MG63 (cell line): ENCODE measurements at regions not wholly inside any gene's neighbourhood (a gene's known extent, or its start where the extent isn't known, plus 50 kb on each side); places are given as distances from the start of the nearest gene placed in this dataset.

Source experiments
- DNase-seq: peaks from one replicate; pipeline ENCODE4 v3.0.0-alpha.2; 2020
- H3K27me3 ChIP-seq: fragments of 250-450 bp; sonication (Bioruptor Pico); 2 replicates; pipeline ENCODE4 v1.5.1; 2020; ENCODE audit warnings: mild to moderate bottlenecking, moderate library complexity
- H3K36me3 ChIP-seq: fragments of 250-450 bp; sonication (Bioruptor Pico); 2 replicates; pipeline ENCODE4 v1.5.1; 2020; ENCODE audit warnings: mild to moderate bottlenecking, moderate library complexity
- H3K4me3 ChIP-seq: fragments of 250-450 bp; sonication (Bioruptor Pico); 2 replicates; pipeline ENCODE4 v1.5.1; 2020; ENCODE audit warnings: mild to moderate bottlenecking, moderate library complexity
- H3K9me3 ChIP-seq: fragments of 250-450 bp; sonication (Bioruptor Pico); 2 replicates; pipeline ENCODE4 v1.5.1; 2020; ENCODE audit warnings: mild to moderate bottlenecking, moderate library complexity

DNA sequence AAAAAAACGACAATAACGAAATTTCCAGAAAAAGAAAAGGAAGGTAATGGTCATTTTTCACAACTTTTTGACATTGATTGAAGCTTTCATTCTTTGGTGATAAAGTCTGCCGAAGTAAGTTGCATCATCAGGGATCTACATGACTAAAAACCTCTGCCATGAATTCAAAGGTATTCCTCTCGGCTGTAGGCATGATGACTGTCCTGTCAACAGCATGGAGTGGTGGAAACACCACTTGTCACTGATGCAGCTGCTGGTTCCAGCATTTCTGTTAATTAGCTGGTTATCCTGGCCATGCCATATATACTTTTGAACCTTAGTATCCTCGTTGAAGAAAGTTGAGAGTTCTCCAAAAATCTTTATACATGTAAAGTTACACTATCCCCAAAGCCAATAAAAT lies 859.0 kb upstream of the ARPP21 start:
- Histone ChIP-seq H3K27me3 (no peaks in the 10 kb centered on the region), H3K36me3 (no peaks in the 10 kb centered on the region), H3K9me3 (no peaks in the 10 kb centered on the region), H3K4me3 (no peak overlapping the region)
- no peak for DNase-seq

DNA sequence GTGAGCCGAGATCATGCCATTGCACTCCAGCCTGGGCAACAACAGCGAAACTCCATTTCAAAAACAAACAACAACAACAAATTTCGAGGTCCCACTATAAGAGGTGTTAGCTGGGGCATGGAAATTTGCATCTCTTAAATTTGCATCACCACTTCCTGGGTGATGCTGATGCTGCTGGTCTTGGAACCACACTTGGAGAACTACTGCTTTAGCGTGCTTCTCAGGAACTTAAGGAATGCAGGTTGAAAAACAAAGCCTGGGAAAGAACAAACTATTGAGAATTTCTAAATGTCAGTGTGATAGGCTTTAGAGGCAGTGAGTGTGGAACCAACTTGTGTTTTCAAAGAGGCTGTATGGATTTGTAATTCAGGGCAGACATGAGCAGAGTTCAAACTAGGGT lies 858.4 kb upstream of the ARPP21 start:
- no peaks in the 10 kb centered on the region for H3K9me3 ChIP-seq
- H3K4me3 ChIP-seq: no peak overlapping the region
- H3K27me3 ChIP-seq: no peaks in the 10 kb centered on the region
- H3K36me3 ChIP-seq: no peaks in the 10 kb centered on the region
- no peak for DNase-seq

DNA sequence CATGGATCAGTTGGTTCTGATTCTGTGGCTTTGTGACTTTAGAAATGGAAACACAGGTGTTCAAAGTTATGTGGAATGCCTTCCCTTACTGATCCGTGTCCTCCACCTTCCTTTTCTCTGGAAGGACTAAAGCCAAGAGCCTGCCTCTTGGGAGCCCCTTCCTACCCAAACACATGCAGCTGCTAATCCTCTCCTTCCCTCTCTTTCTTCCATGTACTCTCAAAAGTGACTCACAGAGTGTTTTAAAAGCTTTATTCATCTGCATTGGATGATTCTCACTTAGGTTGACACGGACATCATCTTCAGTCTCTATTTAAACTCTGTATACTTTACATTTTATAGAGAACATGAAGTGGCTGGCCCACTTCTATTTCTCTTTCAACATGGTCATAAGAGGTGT lies 856.5 kb upstream of the ARPP21 start:
- H3K27me3 ChIP-seq: no peaks in the 10 kb centered on the region
- no peak overlapping the region for H3K4me3 ChIP-seq
- DNase-seq: no peak
- H3K36me3 ChIP-seq: no peaks in the 10 kb centered on the region
- no peaks in the 10 kb centered on the region for H3K9me3 ChIP-seq

DNA sequence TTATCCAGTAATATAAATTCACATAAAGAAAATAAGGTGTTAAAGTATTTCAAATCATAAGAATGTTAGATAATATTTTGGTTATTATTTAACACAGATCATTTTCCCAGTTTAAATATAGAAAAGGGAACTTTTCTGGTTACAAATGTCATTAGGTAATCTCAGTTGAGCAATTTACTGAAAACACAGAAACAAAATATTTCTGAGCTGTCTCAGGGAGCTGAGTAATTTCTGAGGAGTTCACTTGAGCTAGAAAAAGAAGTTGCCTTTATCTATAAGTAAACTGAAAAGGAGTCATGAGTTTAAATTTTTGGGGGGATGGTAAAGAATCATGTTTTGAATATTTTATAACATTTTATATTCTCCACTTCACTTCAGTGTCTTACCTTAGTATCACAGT lies 855.4 kb upstream of the ARPP21 start:
- Histone ChIP-seq H3K9me3 (no peaks in the 10 kb centered on the region), H3K4me3 (no peak overlapping the region), H3K36me3 (no peaks in the 10 kb centered on the region), H3K27me3 (no peaks in the 10 kb centered on the region)
- DNase-seq: no peak

DNA sequence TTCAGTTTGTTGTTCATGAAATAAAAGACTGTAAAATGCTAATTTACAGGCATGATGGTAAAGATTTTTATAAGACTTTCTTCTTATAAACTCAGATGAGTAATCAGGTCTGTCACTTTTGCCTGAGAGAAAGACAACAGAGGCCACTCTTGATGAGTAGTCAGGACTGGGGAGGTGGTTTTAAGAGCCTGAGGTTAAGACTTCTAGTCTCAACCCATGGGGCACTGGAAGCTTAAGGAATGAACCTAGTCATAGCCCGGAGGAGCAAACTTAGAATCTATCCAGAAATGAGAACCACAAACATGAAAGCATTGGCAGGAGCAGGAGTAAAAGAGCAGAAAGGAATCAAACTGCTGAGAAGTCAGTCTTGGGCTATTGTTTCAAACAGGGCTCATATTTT lies 846.3 kb upstream of the ARPP21 start:
- DNase-seq: peak; percentile 8
- Histone ChIP-seq H3K36me3 (no peaks in the 10 kb centered on the region), H3K27me3 (no peaks in the 10 kb centered on the region), H3K9me3 (no peaks in the 10 kb centered on the region), H3K4me3 (no peak overlapping the region)

DNA sequence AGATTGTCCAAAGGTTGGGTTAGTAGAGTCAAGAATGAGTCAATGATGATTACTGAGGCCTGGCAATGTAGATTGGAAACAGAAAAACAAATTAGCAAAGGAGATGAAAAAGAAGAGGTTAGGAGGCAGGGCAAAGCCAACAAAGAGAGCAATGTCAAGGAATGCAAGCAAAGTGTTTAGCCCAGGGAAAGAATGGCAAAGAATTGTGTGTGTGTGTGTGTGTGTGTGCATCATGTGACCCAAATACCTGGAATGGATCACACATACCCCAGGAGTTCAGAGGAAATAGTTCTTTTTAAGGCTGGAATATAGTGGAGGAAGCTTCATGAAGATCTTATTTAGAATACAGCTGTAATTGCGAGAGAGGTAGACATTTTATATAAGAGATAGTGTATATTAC lies 831.7 kb upstream of the ARPP21 start:
- no peaks in the 10 kb centered on the region for H3K9me3 ChIP-seq
- H3K36me3 ChIP-seq: no peaks in the 10 kb centered on the region
- no peak overlapping the region for H3K4me3 ChIP-seq
- no peak for DNase-seq
- no peaks in the 10 kb centered on the region for H3K27me3 ChIP-seq

DNA sequence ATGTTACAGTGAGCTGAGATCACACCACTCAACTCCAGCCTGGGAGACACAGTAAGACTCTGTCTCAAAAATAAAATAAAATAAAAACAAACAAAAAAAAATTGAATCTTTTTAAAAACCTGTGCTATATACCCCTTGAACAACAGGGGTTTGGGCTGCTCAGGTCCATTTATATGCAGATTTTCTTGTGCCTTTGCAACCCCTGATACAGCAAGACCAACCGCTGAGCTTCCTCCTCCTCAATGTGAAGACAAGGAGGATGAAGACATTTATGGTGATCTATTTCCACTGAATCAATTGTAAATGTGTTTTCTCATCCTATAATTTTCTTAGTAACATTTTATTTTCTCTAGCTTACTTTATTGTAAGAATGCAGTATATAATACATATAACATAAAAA lies 831.0 kb upstream of the ARPP21 start:
- no peaks in the 10 kb centered on the region for H3K9me3 ChIP-seq
- no peaks in the 10 kb centered on the region for H3K27me3 ChIP-seq
- H3K4me3 ChIP-seq: no peak overlapping the region
- DNase-seq: no peak
- no peaks in the 10 kb centered on the region for H3K36me3 ChIP-seq

DNA sequence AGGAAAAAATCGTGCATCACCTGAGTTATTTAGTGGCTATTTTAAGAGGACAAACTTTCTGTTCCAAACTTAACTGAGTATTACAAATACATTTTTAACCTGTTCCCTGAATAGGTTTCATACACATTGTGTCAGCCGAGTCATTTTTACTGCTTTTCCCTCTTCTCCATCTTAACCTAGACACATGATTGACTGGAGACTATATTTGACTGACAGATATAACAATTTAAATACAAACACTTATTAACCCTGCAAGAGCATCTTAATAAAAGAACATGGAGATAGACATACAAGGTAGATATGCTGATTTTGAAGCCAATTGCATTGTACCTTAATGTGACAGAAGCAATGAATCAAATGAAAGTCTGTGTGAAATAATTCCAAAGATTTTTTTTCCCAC lies 810.5 kb upstream of the ARPP21 start:
- no peaks in the 10 kb centered on the region for H3K27me3 ChIP-seq
- DNase-seq: no peak

DNA sequence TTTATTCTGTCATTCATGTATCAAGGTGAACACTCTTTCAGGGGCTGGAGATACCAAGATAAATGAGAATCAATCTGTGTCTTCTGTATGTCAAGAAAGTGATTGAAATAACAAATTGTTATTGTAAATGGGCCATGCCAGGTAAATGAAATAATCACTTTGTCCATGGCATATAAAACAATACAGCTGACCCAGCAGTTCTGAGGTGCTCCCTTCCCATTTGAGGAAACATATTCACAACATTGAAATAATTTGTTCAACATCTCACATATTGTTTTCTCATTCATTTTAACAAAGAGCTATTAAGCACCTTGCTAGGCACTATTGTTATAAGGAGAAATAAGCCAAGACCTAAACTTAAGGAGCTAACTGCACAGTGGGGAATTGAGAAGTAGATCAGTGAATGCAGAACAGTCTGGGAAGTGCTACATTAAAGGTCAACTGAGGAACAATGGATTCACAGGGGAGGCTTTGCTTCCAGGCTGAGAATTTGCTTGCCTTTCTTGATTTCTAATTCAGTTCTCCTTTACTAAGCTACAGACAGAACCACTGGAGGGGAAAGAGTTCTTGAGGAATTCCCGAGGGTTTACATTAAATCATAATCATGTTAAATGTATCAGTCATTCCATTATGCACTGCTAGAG lies 806.3 kb upstream of the ARPP21 start:
- Histone ChIP-seq H3K4me3 (no peak overlapping the region), H3K27me3 (no peaks in the 10 kb centered on the region), H3K9me3 (no peaks in the 10 kb centered on the region), H3K36me3 (no peaks in the 10 kb centered on the region)
- no peak for DNase-seq

More for the DNA sequence above, 810.5 kb upstream of the ARPP21 start:
- Histone ChIP-seq H3K4me3 (no peak overlapping the region), H3K36me3 (no peaks in the 10 kb centered on the region), H3K9me3 (no peaks in the 10 kb centered on the region)

DNA sequence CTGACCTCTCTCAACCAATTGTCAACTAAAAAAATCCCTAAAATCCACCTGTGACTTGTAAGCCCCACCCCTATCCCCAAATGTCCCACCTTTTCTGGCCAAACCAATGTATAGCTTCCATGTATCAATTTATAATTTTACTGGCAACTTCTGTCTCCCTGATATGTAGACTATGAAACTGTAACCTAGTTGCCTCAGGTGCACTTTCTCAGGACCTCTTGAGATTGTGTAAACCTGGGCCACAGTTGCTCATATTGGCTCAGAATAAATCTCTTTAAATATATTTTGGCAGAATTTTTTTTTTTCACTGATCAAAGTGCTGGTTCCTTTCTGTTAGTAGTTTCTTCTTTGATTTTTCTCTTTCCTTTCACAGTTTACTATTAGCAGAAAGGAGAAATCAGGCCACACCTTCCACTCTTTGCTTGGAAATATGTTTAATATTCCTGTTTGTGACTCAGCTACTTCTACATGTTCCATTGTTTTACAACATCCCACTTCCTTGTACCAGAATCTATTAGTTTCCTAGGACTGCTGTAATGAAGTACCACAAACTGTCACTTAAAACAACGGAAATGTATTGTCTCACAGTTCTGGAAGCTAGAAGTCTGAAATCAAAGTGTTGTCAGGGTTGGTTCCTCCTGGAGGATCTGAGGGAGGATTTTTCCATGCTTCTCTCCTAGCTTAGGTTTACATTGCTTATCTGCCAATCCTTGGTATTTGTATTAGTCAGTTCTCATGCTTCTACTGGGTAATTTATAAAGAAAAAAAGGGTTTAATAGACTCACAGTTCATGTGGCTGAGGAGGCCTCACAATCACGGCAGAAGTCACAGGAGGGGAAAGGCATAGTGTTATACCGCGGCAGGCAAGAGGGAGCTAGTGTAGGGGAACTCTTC lies 801.2 kb upstream of the ARPP21 start:
- no peaks in the 10 kb centered on the region for H3K27me3 ChIP-seq
- H3K36me3 ChIP-seq: no peaks in the 10 kb centered on the region
- H3K4me3 ChIP-seq: no peak overlapping the region
- no peak for DNase-seq
- H3K9me3 ChIP-seq: no peaks in the 10 kb centered on the region

DNA sequence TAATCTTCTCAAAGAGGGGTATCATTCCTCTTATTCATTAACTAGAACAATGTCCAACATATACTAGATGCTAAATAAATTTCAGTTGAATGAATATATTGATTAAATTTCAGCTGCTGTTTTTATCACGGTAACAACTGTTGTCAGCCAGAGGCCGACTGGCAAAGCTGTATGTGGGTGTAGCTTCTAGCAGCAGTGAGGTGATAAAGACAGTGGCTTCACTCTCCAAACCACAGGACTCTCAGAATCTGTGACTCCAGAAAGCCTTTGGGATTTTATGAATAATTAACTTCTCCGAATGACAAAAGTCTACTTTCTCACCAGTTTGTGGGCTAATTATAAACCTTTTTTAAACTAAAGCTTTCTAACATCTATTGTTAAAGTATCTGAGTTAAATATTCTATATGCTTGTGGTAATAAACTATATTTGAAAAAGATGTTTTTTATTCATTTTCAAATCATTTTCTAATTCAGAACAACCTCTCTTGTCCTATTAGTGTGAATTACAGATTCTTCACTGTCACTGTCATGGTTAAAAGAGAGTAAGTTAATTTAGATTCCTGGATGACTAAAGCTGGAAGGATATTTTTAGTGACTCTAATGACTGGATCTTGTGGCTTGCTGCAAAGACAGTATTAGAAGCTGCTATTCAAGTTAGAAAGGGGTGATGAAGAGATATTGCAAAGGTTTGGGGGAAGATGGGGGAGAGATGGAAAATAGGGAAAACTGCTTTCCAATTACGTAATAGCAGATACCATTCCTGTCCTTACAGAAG lies 796.4 kb upstream of the ARPP21 start:
- DNase-seq: no peak
- no peaks in the 10 kb centered on the region for H3K9me3 ChIP-seq
- H3K36me3 ChIP-seq: no peaks in the 10 kb centered on the region
- H3K4me3 ChIP-seq: no peak overlapping the region
- H3K27me3 ChIP-seq: no peaks in the 10 kb centered on the region

DNA sequence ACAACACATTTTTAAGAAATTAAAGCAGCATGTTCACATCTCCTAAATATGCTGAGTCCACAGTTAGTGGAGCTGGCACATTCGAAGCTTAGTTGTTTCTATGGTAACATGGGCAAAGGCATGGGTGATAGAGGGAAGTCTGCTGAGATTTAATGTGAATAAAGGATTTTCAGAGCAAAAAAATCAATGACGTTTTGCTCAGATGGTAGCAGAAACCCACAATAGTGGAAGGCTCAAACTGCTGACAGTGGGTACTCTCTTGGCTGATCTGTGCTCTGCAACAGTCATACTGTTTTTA lies 795.1 kb upstream of the ARPP21 start:
- DNase-seq: no peak
- Histone ChIP-seq H3K4me3 (no peak overlapping the region), H3K9me3 (no peaks in the 10 kb centered on the region), H3K36me3 (no peaks in the 10 kb centered on the region), H3K27me3 (no peaks in the 10 kb centered on the region)

DNA sequence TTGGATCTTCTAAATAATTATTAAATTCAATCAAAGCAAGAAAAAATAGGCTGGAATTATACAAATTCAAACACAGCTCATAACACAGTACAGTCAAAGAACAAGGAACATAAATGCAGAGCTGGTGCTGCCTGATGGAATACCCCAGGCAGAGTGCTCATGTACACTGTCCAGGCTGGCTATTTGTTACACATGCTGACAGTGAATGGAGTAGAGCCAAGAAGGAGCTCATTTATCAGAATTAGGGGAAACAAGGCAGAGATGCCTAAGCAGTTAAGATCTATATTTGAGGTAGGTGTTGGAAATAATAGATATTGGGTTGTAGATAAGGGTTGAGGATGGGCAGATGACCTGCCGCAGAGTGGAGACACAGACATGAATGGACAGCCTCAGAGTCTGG lies 788.2 kb upstream of the ARPP21 start:
- Histone ChIP-seq H3K27me3 (no peaks in the 10 kb centered on the region), H3K9me3 (no peaks in the 10 kb centered on the region), H3K4me3 (no peak overlapping the region), H3K36me3 (no peaks in the 10 kb centered on the region)
- DNase-seq: no peak

DNA sequence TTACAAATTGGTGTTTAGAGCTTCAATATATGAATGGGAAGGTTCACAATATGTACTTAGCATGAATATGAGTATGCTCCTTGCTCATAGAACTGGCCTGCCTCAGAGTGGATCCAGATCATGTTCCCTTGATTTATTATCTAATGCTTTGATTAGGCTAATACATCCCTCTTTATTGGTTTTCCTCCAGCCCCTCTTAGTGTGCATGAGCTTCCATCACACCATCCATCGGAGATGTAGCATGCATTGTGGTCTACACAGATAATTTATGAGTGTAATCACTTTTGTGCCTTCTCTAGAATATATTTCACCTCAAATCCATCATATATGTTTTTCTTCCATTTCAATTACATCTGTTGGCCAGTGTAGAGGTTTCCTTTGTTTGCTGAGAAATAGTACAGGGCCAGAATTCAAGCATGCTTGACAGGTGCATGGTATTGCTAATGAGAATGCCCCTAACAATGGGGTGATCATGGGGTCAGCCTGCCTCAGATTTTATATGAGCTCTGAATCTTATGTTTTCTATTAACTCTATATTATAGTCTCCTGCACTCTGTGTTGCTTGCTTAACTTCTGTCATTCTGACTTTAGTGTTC lies 786.4 kb upstream of the ARPP21 start:
- no peaks in the 10 kb centered on the region for H3K36me3 ChIP-seq
- no peaks in the 10 kb centered on the region for H3K27me3 ChIP-seq
- no peak for DNase-seq
- no peaks in the 10 kb centered on the region for H3K9me3 ChIP-seq
- no peak overlapping the region for H3K4me3 ChIP-seq

DNA sequence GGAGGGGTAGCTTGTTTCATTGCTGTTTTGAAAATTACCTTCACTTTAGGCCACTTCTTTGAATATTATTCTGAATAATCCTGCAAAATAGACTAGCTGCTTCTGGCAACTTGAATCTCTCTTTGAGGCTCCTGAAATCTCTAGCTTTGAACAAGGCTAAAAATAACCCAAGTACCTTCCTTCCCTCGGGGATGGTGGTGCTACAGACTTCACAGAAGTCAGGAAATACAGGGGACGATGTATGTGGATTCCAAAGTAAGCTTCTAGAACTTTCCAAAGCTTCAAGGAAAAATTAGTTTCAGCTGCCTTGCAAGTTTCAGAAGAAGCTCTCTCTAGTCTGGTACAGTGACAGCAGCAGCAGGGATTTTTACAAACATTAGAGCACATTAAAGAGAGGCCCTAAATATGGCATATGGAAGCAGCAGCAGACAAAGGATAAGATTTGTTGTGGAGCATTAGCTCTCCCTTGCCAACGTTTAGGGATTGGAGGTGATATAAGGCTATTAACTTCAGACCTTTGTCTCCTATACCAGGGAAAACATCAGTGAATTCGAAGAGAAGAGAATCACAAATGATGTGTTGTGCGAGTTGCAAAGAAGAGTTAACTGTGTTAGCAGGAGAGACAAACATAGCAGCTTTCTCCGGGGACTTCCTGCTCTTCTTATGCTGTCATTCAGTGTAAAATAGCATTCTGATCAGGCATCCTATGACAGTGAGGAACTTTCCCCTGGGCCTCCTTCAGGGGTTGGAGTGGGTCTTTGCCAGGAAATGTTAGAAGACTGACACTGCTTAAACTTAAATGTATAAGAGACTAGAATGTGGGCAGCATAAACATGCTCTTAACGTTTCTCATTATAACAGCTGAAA lies 783.0 kb upstream of the ARPP21 start:
- Histone ChIP-seq H3K9me3 (no peaks in the 10 kb centered on the region), H3K27me3 (no peaks in the 10 kb centered on the region), H3K36me3 (no peaks in the 10 kb centered on the region), H3K4me3 (no peak overlapping the region)
- no peak for DNase-seq

DNA sequence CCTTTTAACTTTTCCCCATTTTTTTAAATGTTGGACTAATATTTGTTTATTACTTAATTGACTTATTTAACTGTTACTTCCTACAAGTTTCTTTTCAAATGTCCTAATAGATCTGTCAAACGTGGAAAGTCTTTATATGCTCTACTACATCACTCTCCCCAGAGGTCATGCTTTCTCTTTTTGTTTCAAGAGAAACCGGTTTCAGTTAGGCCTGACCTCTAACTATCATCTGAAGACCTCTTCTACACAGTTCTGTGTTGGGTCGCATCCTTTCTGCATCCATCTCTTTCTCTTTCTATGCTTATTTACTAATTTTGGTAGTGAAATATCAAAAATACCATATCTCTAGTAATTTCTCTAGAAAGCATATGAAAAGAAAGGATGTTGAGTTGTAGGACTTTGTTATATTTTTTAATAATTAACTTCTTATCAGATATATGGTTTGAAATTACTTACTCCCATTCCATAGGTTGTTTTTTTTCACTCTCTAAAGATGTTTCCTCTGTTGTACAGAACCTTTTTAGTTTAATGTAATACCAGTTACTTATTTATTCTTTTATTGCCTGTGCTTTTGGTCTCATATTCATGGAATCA lies 781.2 kb upstream of the ARPP21 start:
- DNase-seq: no peak
- H3K36me3 ChIP-seq: no peaks in the 10 kb centered on the region
- no peaks in the 10 kb centered on the region for H3K9me3 ChIP-seq
- H3K27me3 ChIP-seq: no peaks in the 10 kb centered on the region
- H3K4me3 ChIP-seq: no peak overlapping the region
